ENCODE measurements at regions not wholly inside any gene's neighbourhood (a gene's known extent, or its start where the extent isn't known, plus 50 kb on each side); places are given as distances from the start of the nearest gene placed in this dataset.

DNA sequence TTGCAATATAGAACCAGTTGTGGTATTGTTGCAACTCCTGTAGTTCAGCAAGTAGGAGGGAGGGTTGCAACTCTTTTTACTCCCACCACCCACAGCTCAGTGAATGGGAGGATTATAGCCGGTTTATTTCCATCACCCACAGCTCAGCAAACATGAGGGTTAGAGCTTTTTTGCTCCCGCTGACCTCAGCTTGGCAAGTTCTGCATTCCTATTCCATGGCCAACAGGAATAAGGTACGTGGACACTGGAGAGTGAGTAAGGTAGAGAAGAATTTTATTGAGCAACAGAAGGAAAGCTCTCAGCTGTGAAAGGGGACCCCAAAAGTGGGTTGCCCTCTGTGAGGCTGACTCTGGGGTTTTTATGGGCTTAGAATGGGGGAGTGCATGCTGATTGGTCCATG lies 167.1 kb upstream of the SMIM30 start:
- TF ChIP-seq, protein P1, sequence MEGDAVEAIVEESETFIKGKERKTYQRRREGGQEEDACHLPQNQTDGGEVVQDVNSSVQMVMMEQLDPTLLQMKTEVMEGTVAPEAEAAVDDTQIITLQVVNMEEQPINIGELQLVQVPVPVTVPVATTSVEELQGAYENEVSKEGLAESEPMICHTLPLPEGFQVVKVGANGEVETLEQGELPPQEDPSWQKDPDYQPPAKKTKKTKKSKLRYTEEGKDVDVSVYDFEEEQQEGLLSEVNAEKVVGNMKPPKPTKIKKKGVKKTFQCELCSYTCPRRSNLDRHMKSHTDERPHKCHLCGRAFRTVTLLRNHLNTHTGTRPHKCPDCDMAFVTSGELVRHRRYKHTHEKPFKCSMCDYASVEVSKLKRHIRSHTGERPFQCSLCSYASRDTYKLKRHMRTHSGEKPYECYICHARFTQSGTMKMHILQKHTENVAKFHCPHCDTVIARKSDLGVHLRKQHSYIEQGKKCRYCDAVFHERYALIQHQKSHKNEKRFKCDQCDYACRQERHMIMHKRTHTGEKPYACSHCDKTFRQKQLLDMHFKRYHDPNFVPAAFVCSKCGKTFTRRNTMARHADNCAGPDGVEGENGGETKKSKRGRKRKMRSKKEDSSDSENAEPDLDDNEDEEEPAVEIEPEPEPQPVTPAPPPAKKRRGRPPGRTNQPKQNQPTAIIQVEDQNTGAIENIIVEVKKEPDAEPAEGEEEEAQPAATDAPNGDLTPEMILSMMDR (IDR thresholded peaks at IDR 0.05) = no peak
- TF ChIP-seq EP300 (IDR thresholded peaks at IDR 0.05; ENCODE audit: low read depth) (no peak), POLR2A (IDR thresholded peaks at IDR 0.05) (no peak)

Measured in transverse colon (tissue), 3 donors.